SK-N-SH (cell line): ENCODE measurements at regions not wholly inside any gene's neighbourhood (a gene's known extent, or its start where the extent isn't known, plus 50 kb on each side); places are given as distances from the start of the nearest gene placed in this dataset.

Experiments
- CTCF ChIA-PET: fragments of 300-600, 350-600 bp; formaldehyde crosslinking; extraction: SDS; loops from one replicate; lab custom pipeline; 2021; lab: Yijun Ruan, JAX
- POLR2A ChIA-PET: fragments of 350-600 bp; sonication (Branson Sonifier 250); formaldehyde crosslinking; extraction: SDS; loops from one replicate; lab custom pipeline; 2020; ENCODE audit warnings: antibody characterized with exemption, inconsistent platforms; lab: Yijun Ruan, JAX
- DNase-seq: peaks from one replicate; pipeline ENCODE4 v3.0.0; 2012
- H2AFZ ChIP-seq: fragments of 200-600 bp; sonication (generic); 2 replicates; pipeline ENCODE4 v1.8.1; 2016; ENCODE audit warnings: antibody characterized with exemption, mild to moderate bottlenecking, low read depth
- H3F3A ChIP-seq: fragments of 200-600 bp; sonication (generic); replicated peaks from 2 replicates; pipeline ENCODE3; 2016; ENCODE audit warnings: antibody characterized with exemption, mild to moderate bottlenecking; ENCODE audit not compliant: insufficient read depth
- H3K27ac ChIP-seq, 2 experiments: fragments of 200-500 bp in 1 of 2; fragments of 200-600 bp in 1 of 2; sonication (Bioruptor generic) in 1 of 2; sonication (generic), shearing (Covaris generic) in 1 of 2; 2 replicates each; pipeline versions ENCODE4 v1.5.1 to v1.6.1; 2014 to 2016; ENCODE audit warnings: low read depth in 2 of 2, inconsistent platforms in 1 of 2, low read length in 1 of 2, mild to moderate bottlenecking in 1 of 2, mixed read lengths in 1 of 2
- H3K27me3 ChIP-seq: fragments of 200-600 bp; sonication (generic), shearing (Covaris generic); 2 replicates; pipeline ENCODE4 v1.6.1; 2016; ENCODE audit warnings: mixed run types; ENCODE audit not compliant: insufficient read depth
- H3K36me3 ChIP-seq, 2 experiments: fragments of 200-500 bp in 1 of 2; fragments of 200-600 bp in 1 of 2; sonication (Bioruptor generic) in 1 of 2; sonication (generic) in 1 of 2; replicated peaks in 1 of 2; 2 replicates each; pipeline versions ENCODE3 to v1.5.1; 2014 to 2016; ENCODE audit warnings: low read length in 1 of 2, mild to moderate bottlenecking in 1 of 2; ENCODE audit not compliant: insufficient read depth in 2 of 2, control insufficient read depth in 1 of 2
- H3K4me1 ChIP-seq, 2 experiments: fragments of 200-500 bp in 1 of 2; fragments of 200-600 bp in 1 of 2; sonication (Bioruptor generic) in 1 of 2; sonication (generic), shearing (Covaris generic) in 1 of 2; 2 replicates each; pipeline versions ENCODE4 v1.5.1 to v1.6.1; 2014 to 2016; ENCODE audit warnings: low read depth in 1 of 2, low read length in 1 of 2, mixed run types in 1 of 2; ENCODE audit not compliant: insufficient read depth in 2 of 2, control insufficient read depth in 1 of 2
- H3K4me2 ChIP-seq: fragments of 200-600 bp; sonication (generic), shearing (Covaris generic); 2 replicates; pipeline ENCODE4 v1.6.1; 2017; ENCODE audit warnings: mixed run types
- H3K4me3 ChIP-seq, 2 experiments: fragments of 200-500 bp in 1 of 2; fragments of 200-600 bp in 1 of 2; sonication (Bioruptor generic) in 1 of 2; sonication (generic), shearing (Covaris generic) in 1 of 2; 2 replicates each; pipeline versions ENCODE4 v1.5.1 to v1.8.1; 2014 to 2016; ENCODE audit warnings: low read depth in 2 of 2, inconsistent platforms in 1 of 2, low read length in 1 of 2, mild to moderate bottlenecking in 1 of 2, mixed read lengths in 1 of 2, moderate library complexity in 1 of 2
- H3K79me2 ChIP-seq: fragments of 200-600 bp; sonication (generic); 2 replicates; pipeline ENCODE4 v1.8.1; 2017; ENCODE audit warnings: mild to moderate bottlenecking; ENCODE audit not compliant: insufficient read depth
- H3K9ac ChIP-seq: fragments of 200-600 bp; sonication (generic); 2 replicates; pipeline ENCODE4 v1.6.1; 2017; ENCODE audit warnings: mixed run types
- H3K9me2 ChIP-seq: fragments of 200-600 bp; sonication (generic); 2 replicates; pipeline ENCODE4 v1.6.1; 2017; ENCODE audit warnings: mixed run types
- H3K9me3 ChIP-seq: fragments of 200-600 bp; sonication (generic); 2 replicates; pipeline ENCODE4 v1.6.1; 2017; ENCODE audit warnings: mixed run types, mild to moderate bottlenecking, moderate library complexity
- H4K20me1 ChIP-seq: fragments of 200-600 bp; sonication (generic); 2 replicates; pipeline ENCODE4 v1.6.1; 2017; ENCODE audit warnings: mild to moderate bottlenecking, mixed run types; ENCODE audit not compliant: insufficient read depth
- FOSL2 ChIP-seq: IDR thresholded peaks from 2 replicates; pipeline ENCODE4 v1.4.0; 2012; ENCODE audit warnings: low read depth, mild to moderate bottlenecking, moderate library complexity, borderline replicate concordance
- FOXJ3 ChIP-seq: sonication (generic); formaldehyde crosslinking; IDR thresholded peaks from 2 replicates; pipeline ENCODE4 v1.5.1; 2020; ENCODE audit warnings: mild to moderate bottlenecking, missing genetic modification reagents
- GABPA ChIP-seq: IDR thresholded peaks from 2 replicates; pipeline ENCODE4 v1.4.0; 2012; ENCODE audit warnings: low read depth, mild to moderate bottlenecking
- JUND ChIP-seq: IDR thresholded peaks from 2 replicates; pipeline ENCODE4 v1.4.0; 2012
- MEF2A ChIP-seq: IDR thresholded peaks from 2 replicates; pipeline ENCODE4 v1.4.0; 2012; ENCODE audit warnings: low read depth, borderline replicate concordance
- MXI1 ChIP-seq: IDR thresholded peaks from 2 replicates; pipeline ENCODE4 v1.6.1; 2012; ENCODE audit warnings: mild to moderate bottlenecking, low read depth, low read length, improper control_type of control experiment
- NFIC ChIP-seq: IDR thresholded peaks from 2 replicates; pipeline ENCODE4 v1.4.0; 2012; ENCODE audit warnings: borderline replicate concordance
- POLR2AphosphoS5 ChIP-seq: IDR thresholded peaks from 2 replicates; pipeline ENCODE4 v1.6.1; 2012; ENCODE audit warnings: low read depth, low read length
- RCOR1 ChIP-seq: fragments of 150-350 bp; IDR thresholded peaks from 2 replicates; pipeline ENCODE4 v1.6.1; 2017; ENCODE audit warnings: antibody characterized with exemption, low read length
- RXRA ChIP-seq: IDR thresholded peaks from 2 replicates; pipeline ENCODE4 v1.4.0; 2012; ENCODE audit warnings: low read depth, mild to moderate bottlenecking, borderline replicate concordance
- TCF12 ChIP-seq: IDR thresholded peaks from 2 replicates; pipeline ENCODE4 v1.4.0; 2012
- USF1 ChIP-seq: IDR thresholded peaks from 2 replicates; pipeline ENCODE4 v1.4.0; 2012; ENCODE audit warnings: low read depth, borderline replicate concordance
- WGBS: methylation state at CpG from one replicate; pipeline ENCODE4 v1.1.6; 2017; ENCODE audit warnings: low lambda C conversion rate; 5-methylcytosine and 5-hydroxymethylcytosine counted together
- TF ChIP-seq, protein P1 (sequence below): fragments of 150-350 bp; IDR thresholded peaks from 2 replicates; pipeline ENCODE4 v1.6.1; 2016; ENCODE audit warnings: mild to moderate bottlenecking, low read depth, low read length
- TF ChIP-seq, protein P2 (sequence below): IDR thresholded peaks from 2 replicates; pipeline ENCODE4; 2012

GRCh38 chr3:21159543-21159906 is 591.5 kb downstream of the ZNF385D start:
- POLR2A ChIA-PET = no interaction called here
- no peaks in the 10 kb centered on the region for H3K79me2 ChIP-seq
- no peak for DNase-seq
- no peaks in the 10 kb centered on the region for H3K36me3 ChIP-seq
- H3K27ac ChIP-seq = peak overlapping the region; percentile 56 to 64; a peak in 2 of 4 replicates
- no peaks in the 10 kb centered on the region for H3K27me3 ChIP-seq
- no peaks in the 10 kb centered on the region for H3K9me2 ChIP-seq
- no peak overlapping the region for H3K9ac ChIP-seq
- H2AFZ ChIP-seq = no peak overlapping the region; the same call in 1 of the 2 replicates
- no peaks in the 10 kb centered on the region; a peak in 1 of 4 replicates for H3K4me1 ChIP-seq
- no peak overlapping the region for H3K4me3 ChIP-seq
- H4K20me1 ChIP-seq = no peaks in the 10 kb centered on the region
- WGBS = 41% methylated on average over 2 of the region's 2 CpGs
- H3K4me2 ChIP-seq = peak overlapping the region; percentile 45; the same call in 1 of the 2 replicates
- CTCF ChIA-PET = interaction anchor here (1.3 kb wide), 1 partner anchor 11 kb away, joined by 5 read pairs; no protein-coding TSS in a partner anchor
- no peaks in the 10 kb centered on the region for H3K9me3 ChIP-seq
- peaks cover 4% of the 10 kb centered on the region for H3F3A ChIP-seq
- TF ChIP-seq POLR2AphosphoS5 = no peak
- TF ChIP-seq, protein P1, sequence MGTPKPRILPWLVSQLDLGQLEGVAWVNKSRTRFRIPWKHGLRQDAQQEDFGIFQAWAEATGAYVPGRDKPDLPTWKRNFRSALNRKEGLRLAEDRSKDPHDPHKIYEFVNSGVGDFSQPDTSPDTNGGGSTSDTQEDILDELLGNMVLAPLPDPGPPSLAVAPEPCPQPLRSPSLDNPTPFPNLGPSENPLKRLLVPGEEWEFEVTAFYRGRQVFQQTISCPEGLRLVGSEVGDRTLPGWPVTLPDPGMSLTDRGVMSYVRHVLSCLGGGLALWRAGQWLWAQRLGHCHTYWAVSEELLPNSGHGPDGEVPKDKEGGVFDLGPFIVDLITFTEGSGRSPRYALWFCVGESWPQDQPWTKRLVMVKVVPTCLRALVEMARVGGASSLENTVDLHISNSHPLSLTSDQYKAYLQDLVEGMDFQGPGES = no peak
- TF ChIP-seq FOXJ3 (CRISPR knock-in tag) = no peak
- no peak for TF ChIP-seq MXI1
- TF ChIP-seq, protein P2, sequence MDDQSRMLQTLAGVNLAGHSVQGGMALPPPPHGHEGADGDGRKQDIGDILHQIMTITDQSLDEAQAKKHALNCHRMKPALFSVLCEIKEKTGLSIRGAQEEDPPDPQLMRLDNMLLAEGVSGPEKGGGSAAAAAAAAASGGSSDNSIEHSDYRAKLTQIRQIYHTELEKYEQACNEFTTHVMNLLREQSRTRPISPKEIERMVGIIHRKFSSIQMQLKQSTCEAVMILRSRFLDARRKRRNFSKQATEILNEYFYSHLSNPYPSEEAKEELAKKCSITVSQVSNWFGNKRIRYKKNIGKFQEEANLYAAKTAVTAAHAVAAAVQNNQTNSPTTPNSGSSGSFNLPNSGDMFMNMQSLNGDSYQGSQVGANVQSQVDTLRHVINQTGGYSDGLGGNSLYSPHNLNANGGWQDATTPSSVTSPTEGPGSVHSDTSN = no peak
- TF ChIP-seq RCOR1 = no peak
- no peak for TF ChIP-seq GABPA
- no peak for TF ChIP-seq NFIC
- TF ChIP-seq RXRA = no peak
- TF ChIP-seq, all 33 proteins: peak for 0

GRCh38 chr3:21158861-21159542 is 592.0 kb downstream of the ZNF385D start:
- Histone ChIP-seq H4K20me1 (no peaks in the 10 kb centered on the region), H3K79me2 (no peaks in the 10 kb centered on the region), H3K4me2 (peak overlapping the region; percentile 45; the same call in 1 of the 2 replicates), H3K4me3 (no peak overlapping the region; a peak in 1 of 4 replicates), H3F3A (peaks cover 4% of the 10 kb centered on the region), H2AFZ (no peak overlapping the region; the same call in 1 of the 2 replicates), H3K9me3 (no peaks in the 10 kb centered on the region), H3K27ac (peak overlapping the region; percentile 56 to 64; a peak in 2 of 4 replicates), H3K36me3 (no peaks in the 10 kb centered on the region), H3K9me2 (no peaks in the 10 kb centered on the region), H3K4me1 (no peaks in the 10 kb centered on the region; a peak in 1 of 4 replicates), H3K9ac (no peak overlapping the region), H3K27me3 (no peaks in the 10 kb centered on the region)
- DNase-seq = no peak
- WGBS = 15% methylated on average over 4 of the region's 4 CpGs
- TF ChIP-seq USF1 (peak; percentile 54; the same call in 1 of the 2 replicates), MEF2A (peak; percentile 37; the same call in 1 of the 2 replicates), POLR2AphosphoS5 (no peak), TCF12 (peak; percentile 78), FOSL2 (0 out of 2 replicates have a peak, but pooled peaks have one; percentile 9), JUND (0 out of 2 replicates have a peak, but pooled peaks have one; percentile 7), RXRA (no peak)
- TF ChIP-seq, protein P2 = 0 out of 2 replicates have a peak, but pooled peaks have one; percentile 18
- ChIA-PET POLR2A (no interaction called here), CTCF (interaction anchor here (1.3 kb wide), 1 partner anchor 12 kb away, joined by 5 read pairs; no protein-coding TSS in a partner anchor)
